Suprapubic skin (tissue), 4 donors: ENCODE measurements at regions not wholly inside any gene's neighbourhood (a gene's known extent, or its start where the extent isn't known, plus 50 kb on each side); places are given as distances from the start of the nearest gene placed in this dataset.
"Not testable (repeated sequence)": the region's sequence is repeated elsewhere in the genome, so short reads cannot be mapped to it uniquely, and the experiment has no call there.

Experiments used
- DNase-seq, 2 donors: peaks; one replicate each; pipeline ENCODE4 v3.0.0-alpha.2; 2019; ENCODE audit warnings: low spot score in 2 of 2
- H3K27ac ChIP-seq: fragments of 200-600 bp; sonication (generic); one replicate; pipeline ENCODE4 v1.5.1; 2019
- H3K27me3 ChIP-seq: fragments of 200-600 bp; sonication (generic); one replicate; pipeline ENCODE4 v1.5.1; 2019
- H3K36me3 ChIP-seq: fragments of 200-600 bp; sonication (generic); one replicate; pipeline ENCODE4 v1.5.1; 2019
- H3K4me1 ChIP-seq: fragments of 200-600 bp; sonication (generic); one replicate; pipeline ENCODE4 v1.5.1; 2019
- H3K4me3 ChIP-seq: fragments of 200-600 bp; sonication (generic); one replicate; pipeline ENCODE4 v1.5.1; 2019; ENCODE audit warnings: mild to moderate bottlenecking
- H3K9me3 ChIP-seq: fragments of 200-600 bp; sonication (generic); one replicate; pipeline ENCODE4 v1.5.1; 2019
- WGBS: methylation state at CpG from one replicate; pipeline ENCODE4 v1.1.5; 2018; 5-methylcytosine and 5-hydroxymethylcytosine counted together
- TF ChIP-seq, protein P1 (sequence below), 2 donors: fragments of 200-600 bp in 1 of 2; fragments of 450-650 bp in 1 of 2; sonication (generic) in 1 of 2; IDR thresholded peaks; one replicate each; pipeline ENCODE4 v1.5.1; 2016 to 2019; ENCODE audit warnings: antibody characterized with exemption in 2 of 2, mild to moderate bottlenecking in 1 of 2, moderate library complexity in 1 of 2

GRCh38 chr16:15223398-15223797 lies 129.3 kb upstream of the RRN3 start:
- not testable (repeated sequence) for H3K27ac ChIP-seq, H3K9me3 ChIP-seq, H3K4me1 ChIP-seq, DNase-seq, H3K27me3 ChIP-seq, H3K36me3 ChIP-seq, H3K4me3 ChIP-seq
- 80% methylated on average over 1 of the region's 4 CpGs for WGBS

DNA sequence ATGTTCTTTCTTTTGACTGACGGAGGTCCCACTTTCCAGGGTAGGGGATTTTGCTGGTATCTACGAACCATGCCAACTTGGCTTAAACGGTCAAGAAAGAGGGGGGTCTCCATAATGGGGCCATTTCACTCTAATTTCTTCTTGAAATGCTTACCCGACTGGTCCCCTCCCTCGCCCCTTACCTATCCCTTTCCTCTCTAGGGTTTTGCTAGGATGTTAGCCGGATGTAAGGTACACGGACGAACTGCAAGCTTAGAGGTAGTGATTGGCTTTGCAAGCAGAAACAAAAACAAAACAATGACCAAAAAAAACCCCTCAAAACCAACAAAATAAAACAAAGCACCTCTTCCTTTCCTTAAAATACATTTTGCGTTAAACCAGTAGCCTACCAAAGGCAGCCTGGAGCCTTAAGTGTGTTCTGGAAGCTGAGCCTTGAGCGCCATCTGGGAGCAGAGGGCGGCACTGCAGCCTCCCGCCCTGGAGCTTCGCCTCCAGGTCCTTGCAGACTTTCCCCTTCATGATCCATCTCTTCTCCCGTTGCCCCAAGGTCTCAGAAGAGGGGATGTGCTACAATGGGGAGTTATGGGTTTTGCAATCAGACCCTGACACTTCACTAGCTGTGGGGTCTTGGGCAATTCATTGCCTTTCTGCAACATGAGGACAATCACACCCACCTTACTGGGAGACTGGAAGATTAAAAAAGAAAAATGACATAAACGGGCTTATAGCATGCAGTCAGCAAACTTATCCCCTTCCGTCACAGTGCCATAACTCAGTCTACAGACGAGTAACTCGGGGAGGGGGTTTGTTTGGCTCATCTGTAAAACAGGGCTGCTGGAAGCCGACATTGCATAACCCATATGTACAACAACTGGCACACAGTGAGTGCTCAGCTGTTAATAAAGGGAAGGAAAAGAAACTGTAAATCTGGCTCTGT lies 125.9 kb upstream of the RRN3 start:
- not testable (repeated sequence) for H3K4me1 ChIP-seq, H3K4me3 ChIP-seq, H3K27ac ChIP-seq, H3K36me3 ChIP-seq, H3K27me3 ChIP-seq, DNase-seq, H3K9me3 ChIP-seq
- TF ChIP-seq, protein P1, sequence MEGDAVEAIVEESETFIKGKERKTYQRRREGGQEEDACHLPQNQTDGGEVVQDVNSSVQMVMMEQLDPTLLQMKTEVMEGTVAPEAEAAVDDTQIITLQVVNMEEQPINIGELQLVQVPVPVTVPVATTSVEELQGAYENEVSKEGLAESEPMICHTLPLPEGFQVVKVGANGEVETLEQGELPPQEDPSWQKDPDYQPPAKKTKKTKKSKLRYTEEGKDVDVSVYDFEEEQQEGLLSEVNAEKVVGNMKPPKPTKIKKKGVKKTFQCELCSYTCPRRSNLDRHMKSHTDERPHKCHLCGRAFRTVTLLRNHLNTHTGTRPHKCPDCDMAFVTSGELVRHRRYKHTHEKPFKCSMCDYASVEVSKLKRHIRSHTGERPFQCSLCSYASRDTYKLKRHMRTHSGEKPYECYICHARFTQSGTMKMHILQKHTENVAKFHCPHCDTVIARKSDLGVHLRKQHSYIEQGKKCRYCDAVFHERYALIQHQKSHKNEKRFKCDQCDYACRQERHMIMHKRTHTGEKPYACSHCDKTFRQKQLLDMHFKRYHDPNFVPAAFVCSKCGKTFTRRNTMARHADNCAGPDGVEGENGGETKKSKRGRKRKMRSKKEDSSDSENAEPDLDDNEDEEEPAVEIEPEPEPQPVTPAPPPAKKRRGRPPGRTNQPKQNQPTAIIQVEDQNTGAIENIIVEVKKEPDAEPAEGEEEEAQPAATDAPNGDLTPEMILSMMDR (IDR thresholded peaks at IDR 0.05): peak; percentile 59 to 79
- WGBS: 26% methylated on average over 8 of the region's 19 CpGs

- not testable (repeated sequence) for H3K27me3 ChIP-seq, H3K27ac ChIP-seq, DNase-seq, H3K4me1 ChIP-seq, H3K4me3 ChIP-seq, H3K36me3 ChIP-seq, H3K9me3 ChIP-seq
- 66% methylated on average over 7 of the region's 9 CpGs for WGBS
Measured at GRCh38 chr16:15218856-15219500, 124.9 kb upstream of the RRN3 start.

- WGBS: 65% methylated on average over 6 of the region's 10 CpGs
- H3K27me3 ChIP-seq: not testable (repeated sequence)
Measured at GRCh38 chr16:15207202-15207981, 113.3 kb upstream of the RRN3 start.

GRCh38 chr16:15206439-15206838 lies 112.4 kb upstream of the RRN3 start:
- not testable (repeated sequence) for H3K4me1 ChIP-seq, DNase-seq, H3K4me3 ChIP-seq, H3K27me3 ChIP-seq, H3K36me3 ChIP-seq, H3K27ac ChIP-seq, H3K9me3 ChIP-seq
- WGBS: 39% methylated on average over 6 of the region's 9 CpGs

More at GRCh38 chr16:15207202-15207981, 113.3 kb upstream of the RRN3 start:
- H3K36me3 ChIP-seq, H3K27ac ChIP-seq, DNase-seq, H3K9me3 ChIP-seq, H3K4me3 ChIP-seq, H3K4me1 ChIP-seq: not testable (repeated sequence)

GRCh38 chr16:15205939-15206338 lies 111.9 kb upstream of the RRN3 start:
- DNase-seq, H3K9me3 ChIP-seq, H3K4me1 ChIP-seq, H3K27me3 ChIP-seq, H3K27ac ChIP-seq, H3K36me3 ChIP-seq, H3K4me3 ChIP-seq: not testable (repeated sequence)
- 85% methylated on average over 5 of the region's 5 CpGs for WGBS

DNA sequence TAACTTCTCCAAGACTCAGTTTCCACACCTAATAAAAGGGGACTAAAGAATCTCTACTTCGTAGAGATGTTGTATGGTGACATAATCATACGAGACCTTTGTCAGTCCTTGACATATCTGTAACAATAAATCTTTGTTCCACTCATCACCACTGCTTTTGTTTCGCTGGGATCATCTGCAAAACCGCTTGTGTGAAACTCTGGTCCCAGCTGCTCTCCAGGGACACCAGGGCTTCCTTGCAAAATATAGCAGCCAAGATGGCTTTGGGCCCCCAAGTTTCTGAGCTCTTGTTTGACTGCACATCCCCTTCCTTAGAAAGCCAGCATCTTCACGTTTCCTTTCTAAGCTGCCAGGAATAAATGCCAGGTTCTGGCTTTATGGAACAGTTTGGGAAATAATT lies 110.5 kb upstream of the RRN3 start:
- not testable (repeated sequence) for H3K27me3 ChIP-seq, H3K4me1 ChIP-seq, H3K9me3 ChIP-seq, H3K27ac ChIP-seq, H3K4me3 ChIP-seq, H3K36me3 ChIP-seq, DNase-seq
- 61% methylated on average over 4 of the region's 5 CpGs for WGBS

DNA sequence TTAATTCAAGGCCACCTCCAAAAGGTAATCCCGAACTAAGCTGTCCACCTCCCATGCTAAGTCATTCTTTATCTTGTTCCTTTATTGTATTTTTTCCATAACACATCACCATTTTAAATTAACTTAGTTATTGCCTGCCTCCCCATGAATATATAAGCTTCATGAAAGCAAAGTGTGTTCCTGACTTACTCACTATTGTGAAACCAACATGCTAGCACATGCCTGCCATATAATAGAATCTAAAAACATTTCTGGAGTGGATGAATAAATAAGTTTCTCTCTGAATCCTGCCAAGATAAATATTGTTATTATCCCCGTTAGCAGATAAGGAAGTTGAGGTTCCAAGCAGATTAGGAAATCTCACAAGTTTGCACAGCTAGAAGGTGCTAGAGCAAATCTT lies 98.7 kb upstream of the RRN3 start:
- H3K27me3 ChIP-seq, H3K36me3 ChIP-seq, H3K9me3 ChIP-seq, H3K4me3 ChIP-seq, H3K27ac ChIP-seq, H3K4me1 ChIP-seq, DNase-seq: not testable (repeated sequence)
- 50% methylated on average over 2 of the region's 2 CpGs for WGBS

DNA sequence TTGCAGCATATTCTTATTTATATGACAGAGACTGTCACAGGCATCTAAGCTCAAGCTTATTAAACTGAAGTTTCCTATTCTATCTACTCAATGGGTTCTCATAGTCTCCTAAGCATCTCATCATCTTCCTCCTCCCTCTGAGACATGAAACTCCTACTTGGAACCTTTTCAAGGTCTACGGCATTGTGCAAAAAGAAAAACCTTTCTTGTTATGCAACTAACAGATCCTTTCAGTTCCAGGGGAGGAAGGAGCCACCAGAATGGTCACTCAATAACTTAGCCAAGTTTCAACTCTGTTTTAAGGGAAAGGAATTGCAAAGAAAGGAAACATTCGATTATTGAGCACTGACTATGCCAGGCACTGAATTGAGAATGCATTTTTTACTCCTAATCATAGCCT lies 98.1 kb upstream of the RRN3 start:
- H3K4me3 ChIP-seq, H3K27ac ChIP-seq, H3K36me3 ChIP-seq, H3K9me3 ChIP-seq, H3K27me3 ChIP-seq, DNase-seq, H3K4me1 ChIP-seq: not testable (repeated sequence)
- WGBS: no CpG with 5 or more reads among the region's 2 CpGs

GRCh38 chr16:15189478-15189877 lies 95.4 kb upstream of the RRN3 start:
- DNase-seq, H3K27ac ChIP-seq, H3K4me3 ChIP-seq, H3K27me3 ChIP-seq, H3K4me1 ChIP-seq, H3K9me3 ChIP-seq, H3K36me3 ChIP-seq: not testable (repeated sequence)
- WGBS: no CpG with 5 or more reads among the region's 2 CpGs
